ENCODE measurements at regions not wholly inside any gene's neighbourhood (a gene's known extent, or its start where the extent isn't known, plus 50 kb on each side); places are given as distances from the start of the nearest gene placed in this dataset.

DNA sequence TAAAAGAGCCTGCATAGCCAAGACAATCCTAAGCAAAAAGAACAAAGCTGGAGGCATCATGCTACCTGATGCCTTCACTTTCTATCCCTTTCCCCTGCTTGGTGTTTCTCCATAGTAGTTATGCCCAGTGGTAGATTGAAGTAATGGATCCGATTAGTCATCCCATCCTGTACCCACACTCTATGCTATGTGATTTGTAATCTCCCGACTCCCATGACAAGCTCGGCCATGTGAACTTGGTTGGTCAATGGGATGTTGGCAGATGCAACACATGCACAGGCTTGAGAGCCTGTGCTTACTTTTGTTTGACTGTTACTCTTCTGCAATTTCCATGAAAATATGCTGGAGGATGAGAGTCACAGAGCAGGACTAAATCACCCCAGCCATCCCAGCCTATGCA, 334.9 kb upstream of the DPH6 start:
- no peak for DNase-seq (ENCODE audit: extremely low read depth, insufficient read length)
- H3K4me3 ChIP-seq (replicated peaks; ENCODE audit: low read depth, low read length), result no peak overlapping the region

DNA sequence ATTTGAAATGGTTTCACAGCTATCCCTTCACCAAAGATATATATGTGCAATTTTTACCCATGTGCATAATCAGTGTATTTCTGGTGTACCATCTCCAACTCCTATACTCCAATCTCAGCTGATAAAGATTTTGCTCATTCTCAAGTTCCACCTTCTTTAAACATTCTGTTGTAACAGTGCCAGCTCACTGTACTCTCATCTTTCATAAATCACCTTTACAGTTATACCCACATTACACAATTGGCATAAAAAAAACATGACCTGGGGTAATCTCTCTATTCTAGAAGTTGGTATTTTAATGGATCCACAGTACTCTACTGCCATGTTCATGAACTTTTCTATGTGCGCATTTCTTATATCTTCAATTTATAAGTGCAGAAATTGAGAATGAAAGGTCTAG, 339.9 kb upstream of the DPH6 start:
- no peak for DNase-seq (ENCODE audit: extremely low read depth, insufficient read length)
- Histone ChIP-seq H3K27me3 (replicated peaks; ENCODE audit: control insufficient read depth, insufficient read depth, low read length) (no peaks in the 10 kb centered on the region), H3K4me3 (replicated peaks; ENCODE audit: low read depth, low read length) (no peak overlapping the region), H3K36me3 (ENCODE audit: control insufficient read depth, insufficient read depth, low read length) (no peaks in the 10 kb centered on the region)
- TF ChIP-seq, protein P1, sequence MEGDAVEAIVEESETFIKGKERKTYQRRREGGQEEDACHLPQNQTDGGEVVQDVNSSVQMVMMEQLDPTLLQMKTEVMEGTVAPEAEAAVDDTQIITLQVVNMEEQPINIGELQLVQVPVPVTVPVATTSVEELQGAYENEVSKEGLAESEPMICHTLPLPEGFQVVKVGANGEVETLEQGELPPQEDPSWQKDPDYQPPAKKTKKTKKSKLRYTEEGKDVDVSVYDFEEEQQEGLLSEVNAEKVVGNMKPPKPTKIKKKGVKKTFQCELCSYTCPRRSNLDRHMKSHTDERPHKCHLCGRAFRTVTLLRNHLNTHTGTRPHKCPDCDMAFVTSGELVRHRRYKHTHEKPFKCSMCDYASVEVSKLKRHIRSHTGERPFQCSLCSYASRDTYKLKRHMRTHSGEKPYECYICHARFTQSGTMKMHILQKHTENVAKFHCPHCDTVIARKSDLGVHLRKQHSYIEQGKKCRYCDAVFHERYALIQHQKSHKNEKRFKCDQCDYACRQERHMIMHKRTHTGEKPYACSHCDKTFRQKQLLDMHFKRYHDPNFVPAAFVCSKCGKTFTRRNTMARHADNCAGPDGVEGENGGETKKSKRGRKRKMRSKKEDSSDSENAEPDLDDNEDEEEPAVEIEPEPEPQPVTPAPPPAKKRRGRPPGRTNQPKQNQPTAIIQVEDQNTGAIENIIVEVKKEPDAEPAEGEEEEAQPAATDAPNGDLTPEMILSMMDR (IDR thresholded peaks at IDR 0.05; ENCODE audit: insufficient read depth, low read length, poor library complexity, severe bottlenecking), result no peak

More for the DNA sequence above, 334.9 kb upstream of the DPH6 start:
- TF ChIP-seq, protein P1 (IDR thresholded peaks at IDR 0.05; ENCODE audit: insufficient read depth, low read length, poor library complexity, severe bottlenecking), result no peak
- H3K36me3 ChIP-seq (ENCODE audit: control insufficient read depth, insufficient read depth, low read length), result no peaks in the 10 kb centered on the region
- H3K27me3 ChIP-seq (replicated peaks; ENCODE audit: control insufficient read depth, insufficient read depth, low read length), result no peaks in the 10 kb centered on the region

DNA sequence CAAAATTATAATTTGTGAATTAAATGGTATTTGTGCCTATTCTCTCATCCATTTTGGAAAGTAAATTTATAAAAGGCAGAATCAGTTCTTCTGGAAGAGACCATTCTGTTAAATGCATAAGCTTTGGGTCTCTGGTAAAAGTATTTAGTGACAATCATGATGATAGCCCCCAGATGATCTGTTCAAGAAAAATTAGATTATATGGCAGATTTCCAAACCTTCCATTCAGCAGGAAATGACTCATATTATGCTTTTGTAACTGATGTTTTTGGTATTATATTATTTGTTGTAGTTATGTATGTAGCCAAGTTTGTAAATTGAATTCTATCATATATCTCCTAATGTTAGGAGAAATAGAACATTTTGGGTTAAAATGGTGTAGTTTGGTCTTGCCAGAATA, 340.8 kb upstream of the DPH6 start:
- no peak for DNase-seq (ENCODE audit: extremely low read depth, insufficient read length)
- TF ChIP-seq, protein P1 (IDR thresholded peaks at IDR 0.05; ENCODE audit: insufficient read depth, low read length, poor library complexity, severe bottlenecking), result no peak
- Histone ChIP-seq H3K4me3 (replicated peaks; ENCODE audit: low read depth, low read length) (no peak overlapping the region), H3K27me3 (replicated peaks; ENCODE audit: control insufficient read depth, insufficient read depth, low read length) (no peaks in the 10 kb centered on the region), H3K36me3 (ENCODE audit: control insufficient read depth, insufficient read depth, low read length) (no peaks in the 10 kb centered on the region)

DNA sequence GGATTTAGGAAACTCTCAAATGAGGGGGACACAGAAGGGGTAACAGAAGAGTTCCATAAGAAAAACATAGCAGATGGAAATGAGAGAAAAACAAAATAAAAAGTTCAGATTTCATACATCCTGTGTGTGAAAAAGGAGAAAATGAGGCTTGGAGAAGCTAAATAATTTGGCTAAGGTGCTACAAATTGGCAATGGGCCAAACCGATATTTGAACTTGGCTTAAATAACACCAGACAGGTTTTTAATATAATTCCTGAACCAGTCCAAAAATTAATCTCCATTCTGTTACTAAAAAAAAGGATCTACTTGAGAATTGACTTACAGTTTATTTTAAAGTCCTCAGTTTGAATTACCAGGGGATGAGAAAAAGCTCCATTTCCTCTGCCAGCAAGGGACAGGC, 342.9 kb upstream of the DPH6 start:
- no peak for DNase-seq (ENCODE audit: extremely low read depth, insufficient read length)
- no peak overlapping the region for H3K4me3 ChIP-seq (replicated peaks; ENCODE audit: low read depth, low read length)
- H3K27me3 ChIP-seq (replicated peaks; ENCODE audit: control insufficient read depth, insufficient read depth, low read length), result no peaks in the 10 kb centered on the region
- H3K36me3 ChIP-seq (ENCODE audit: control insufficient read depth, insufficient read depth, low read length), result no peaks in the 10 kb centered on the region
- TF ChIP-seq, protein P1 (IDR thresholded peaks at IDR 0.05; ENCODE audit: insufficient read depth, low read length, poor library complexity, severe bottlenecking), result no peak

DNA sequence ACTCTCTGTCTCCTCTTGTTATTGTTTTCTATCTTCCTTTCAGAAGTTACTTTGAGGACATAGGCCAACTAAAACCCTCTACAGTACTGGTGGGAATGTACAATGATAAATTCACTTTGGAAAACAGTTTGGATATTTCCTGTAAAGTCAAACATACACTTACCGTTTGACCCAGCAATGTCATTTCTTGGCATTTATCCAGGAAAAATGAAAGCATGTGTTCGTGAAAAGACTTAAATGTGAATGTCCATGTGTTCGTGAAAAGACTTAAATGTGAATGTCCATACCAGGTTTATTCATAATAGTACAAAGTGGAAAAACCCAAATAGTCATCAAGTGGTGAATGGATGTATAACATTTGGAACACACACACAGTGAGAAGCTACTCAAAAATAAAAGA, 361.5 kb upstream of the DPH6 start:
- H3K4me3 ChIP-seq (replicated peaks; ENCODE audit: low read depth, low read length), result no peak overlapping the region
- no peaks in the 10 kb centered on the region for H3K27me3 ChIP-seq (replicated peaks; ENCODE audit: control insufficient read depth, insufficient read depth, low read length)
- no peaks in the 10 kb centered on the region for H3K36me3 ChIP-seq (ENCODE audit: control insufficient read depth, insufficient read depth, low read length)
- DNase-seq (ENCODE audit: extremely low read depth, insufficient read length), result no peak
- TF ChIP-seq, protein P1 (IDR thresholded peaks at IDR 0.05; ENCODE audit: insufficient read depth, low read length, poor library complexity, severe bottlenecking), result no peak

DNA sequence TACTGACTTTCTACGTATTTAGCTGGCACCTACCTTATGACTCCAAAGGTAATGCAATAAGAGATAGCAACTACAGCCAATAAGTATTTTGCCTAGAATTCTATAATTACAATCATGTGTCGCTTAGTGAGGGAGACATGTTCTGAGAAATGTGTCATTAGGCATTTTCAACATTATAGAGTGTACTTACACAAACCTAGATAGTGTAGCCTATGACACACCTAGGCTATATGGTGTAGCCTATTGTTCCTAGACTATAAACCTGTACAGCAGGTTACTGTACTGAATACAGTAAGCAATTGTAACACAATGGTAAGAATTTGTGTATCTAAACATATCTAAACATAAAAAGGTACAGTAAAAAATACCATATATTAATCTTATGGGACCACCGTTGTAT, 363.4 kb upstream of the DPH6 start:
- H3K27me3 ChIP-seq (replicated peaks; ENCODE audit: control insufficient read depth, insufficient read depth, low read length), result no peaks in the 10 kb centered on the region
- DNase-seq (ENCODE audit: extremely low read depth, insufficient read length), result no peak
- no peak overlapping the region for H3K4me3 ChIP-seq (replicated peaks; ENCODE audit: low read depth, low read length)
- no peaks in the 10 kb centered on the region for H3K36me3 ChIP-seq (ENCODE audit: control insufficient read depth, insufficient read depth, low read length)
- TF ChIP-seq, protein P1 (IDR thresholded peaks at IDR 0.05; ENCODE audit: insufficient read depth, low read length, poor library complexity, severe bottlenecking), result no peak
